ENCODE measurements at regions not wholly inside any gene's neighbourhood (a gene's known extent, or its start where the extent isn't known, plus 50 kb on each side); places are given as distances from the start of the nearest gene placed in this dataset.

- no peak overlapping the region for H3K4me3 ChIP-seq
- H3K27me3 ChIP-seq: no peaks in the 10 kb centered on the region
- DNase-seq: no peak
- no peak overlapping the region for H3K27ac ChIP-seq
- intact Hi-C loops (cut with DNase I): loop anchor here in 1 of 10 donors (5.0 kb wide), 1 partner anchor 49 kb away; no protein-coding TSS in a partner anchor
- peaks cover 0 to 20% (median 15%) of the 10 kb centered on the region in 12 donors for H3K4me1 ChIP-seq
- TF ChIP-seq POLR2A (IDR thresholded peaks at IDR 0.05): no peak
- no peak for TF ChIP-seq CTCF (IDR thresholded peaks at IDR 0.05)
- H3K36me3 ChIP-seq: no peaks in the 10 kb centered on the region
- H3K9me3 ChIP-seq: no peaks in the 10 kb centered on the region
- ATAC-seq: peak in 2 of 4 donors; percentile 20 to 28
- WGBS, 4 donors: 86 to 94% (median 91%) methylated on average over 3 of the region's 3 CpGs
Observed at GRCh38 chr14:32022938-32023466, 54.1 kb upstream of the ARHGAP5 start.

GRCh38 chr14:32023540-32023939 lies 53.6 kb upstream of the ARHGAP5 start:
- no peak for ATAC-seq
- Histone ChIP-seq H3K4me1 (peaks cover 0 to 15% (median 10%) of the 10 kb centered on the region in 12 donors), H3K36me3 (no peaks in the 10 kb centered on the region), H3K27ac (no peak overlapping the region), H3K9me3 (no peaks in the 10 kb centered on the region), H3K27me3 (no peaks in the 10 kb centered on the region), H3K4me3 (no peak overlapping the region)
- 95 to 98% (median 96%) methylated on average over 3 of the region's 3 CpGs for WGBS, 4 donors
- intact Hi-C loops (cut with DNase I): loop anchor here in 1 of 10 donors (5.0 kb wide), 1 partner anchor 49 kb away; no protein-coding TSS in a partner anchor
- TF ChIP-seq CTCF (IDR thresholded peaks at IDR 0.05): no peak
- no peak for TF ChIP-seq POLR2A (IDR thresholded peaks at IDR 0.05)
- no peak for DNase-seq

GRCh38 chr14:32027255-32027939 lies 49.7 kb upstream of the ARHGAP5 start:
- no peak for TF ChIP-seq CTCF (IDR thresholded peaks at IDR 0.05)
- no peak for TF ChIP-seq POLR2A (IDR thresholded peaks at IDR 0.05)
- WGBS, 4 donors: 90 to 95% (median 95%) methylated on average over 5 of the region's 5 CpGs
- intact Hi-C loops (cut with DNase I): no loop called here
- Histone ChIP-seq H3K9me3 (no peaks in the 10 kb centered on the region), H3K4me3 (no peak overlapping the region), H3K36me3 (no peaks in the 10 kb centered on the region), H3K27ac (no peak overlapping the region), H3K27me3 (no peaks in the 10 kb centered on the region), H3K4me1 (peaks cover 0 to 3% (median 0%) of the 10 kb centered on the region in 12 donors)
- ATAC-seq (no peak), DNase-seq (no peak)

Measured in heart left ventricle (tissue), 16 donors.